Activated CD4-positive, alpha-beta T cell treated with anti-CD3 and anti-CD28 coated beads, Interleukin-2, amount 50 U/mL, for 16 hours (primary cell): ENCODE measurements at regions not wholly inside any gene's neighbourhood (a gene's known extent, or its start where the extent isn't known, plus 50 kb on each side); places are given as distances from the start of the nearest gene placed in this dataset.
A peak's percentile ranks its signal among the peaks of the same experiment; 100 is the strongest.

ENCODE experiments used
- DNase-seq: peaks from one replicate; pipeline ENCODE4 v3.0.0-alpha.2; 2020

DNA sequence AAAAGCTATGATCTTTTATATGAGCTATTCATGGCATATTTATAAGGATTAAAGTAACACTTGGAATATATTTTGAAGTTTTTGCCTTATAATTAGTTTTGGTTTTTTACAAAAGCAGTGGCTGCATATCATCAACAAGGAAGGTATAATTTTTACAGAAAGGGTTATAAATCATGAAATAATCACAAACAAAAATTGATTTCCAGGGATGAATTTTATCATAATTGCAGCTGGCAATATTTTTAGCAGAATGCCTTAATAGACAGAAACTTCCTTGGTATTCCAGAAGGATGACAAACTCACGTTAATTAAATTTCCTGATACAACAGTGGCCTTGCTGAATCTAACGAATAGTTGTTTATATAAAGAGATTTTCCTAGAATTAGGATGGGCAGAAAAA lies 260.5 kb upstream of the SLC39A10 start:
- DNase-seq: no peak

DNA sequence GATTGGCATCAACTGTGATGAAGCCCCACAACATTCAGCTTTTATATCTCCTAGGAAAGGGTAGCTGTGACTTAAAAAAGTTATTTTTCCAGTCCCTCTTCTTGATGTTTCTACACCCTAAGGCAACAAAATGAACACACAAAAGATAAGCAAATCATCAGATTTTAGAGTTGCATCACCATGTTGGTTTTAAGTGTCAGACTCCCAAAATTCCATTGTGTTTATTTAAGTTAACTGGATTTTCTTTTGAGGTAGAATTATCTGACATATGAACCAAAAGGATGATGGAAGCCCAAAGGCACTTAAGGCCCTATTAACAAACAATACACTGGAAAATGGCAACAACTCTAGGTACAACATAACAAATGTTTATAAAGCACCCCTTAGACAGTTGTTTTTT lies 261.7 kb upstream of the SLC39A10 start:
- DNase-seq: no peak

DNA sequence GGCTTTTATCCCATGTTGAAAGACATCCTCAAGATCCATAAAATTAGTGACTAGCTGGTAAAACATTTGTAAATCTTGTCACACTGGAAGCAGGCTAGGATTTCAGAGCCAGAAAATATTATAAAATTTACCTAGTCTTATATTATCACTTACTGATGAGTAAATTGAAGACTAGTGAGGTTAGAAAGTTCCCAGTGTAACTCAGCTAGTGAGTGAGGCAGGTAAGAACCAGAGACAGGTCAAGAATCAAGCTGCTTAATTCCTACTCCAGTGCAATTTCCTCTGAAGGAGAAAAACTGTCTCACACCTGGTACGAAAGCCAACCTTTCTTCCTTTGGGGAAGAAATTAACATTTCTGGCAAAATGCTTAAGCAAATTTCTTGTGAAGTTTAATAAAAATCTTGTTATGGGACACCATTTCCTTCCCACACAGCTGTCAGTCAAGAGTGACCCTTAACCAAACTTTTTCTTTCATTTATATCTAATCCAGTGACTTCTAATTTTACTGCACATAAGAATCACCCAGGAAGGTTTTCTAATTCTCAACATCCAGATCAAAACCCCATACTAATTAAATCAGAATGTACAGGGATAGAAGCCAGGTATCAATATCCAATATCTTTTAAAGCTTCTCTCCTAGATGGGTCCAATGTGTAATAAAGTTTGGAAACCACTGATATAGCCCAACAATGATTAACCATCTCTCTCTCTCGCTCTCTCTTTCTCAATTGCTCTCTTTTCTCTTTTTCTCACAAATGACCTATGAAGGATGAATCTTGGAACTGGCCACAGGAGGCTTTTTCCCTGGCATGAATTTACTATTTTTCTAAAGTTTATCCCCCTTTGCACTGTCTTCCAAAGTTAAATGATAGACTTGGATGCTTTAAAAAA lies 264.3 kb upstream of the SLC39A10 start:
- no peak for DNase-seq

DNA sequence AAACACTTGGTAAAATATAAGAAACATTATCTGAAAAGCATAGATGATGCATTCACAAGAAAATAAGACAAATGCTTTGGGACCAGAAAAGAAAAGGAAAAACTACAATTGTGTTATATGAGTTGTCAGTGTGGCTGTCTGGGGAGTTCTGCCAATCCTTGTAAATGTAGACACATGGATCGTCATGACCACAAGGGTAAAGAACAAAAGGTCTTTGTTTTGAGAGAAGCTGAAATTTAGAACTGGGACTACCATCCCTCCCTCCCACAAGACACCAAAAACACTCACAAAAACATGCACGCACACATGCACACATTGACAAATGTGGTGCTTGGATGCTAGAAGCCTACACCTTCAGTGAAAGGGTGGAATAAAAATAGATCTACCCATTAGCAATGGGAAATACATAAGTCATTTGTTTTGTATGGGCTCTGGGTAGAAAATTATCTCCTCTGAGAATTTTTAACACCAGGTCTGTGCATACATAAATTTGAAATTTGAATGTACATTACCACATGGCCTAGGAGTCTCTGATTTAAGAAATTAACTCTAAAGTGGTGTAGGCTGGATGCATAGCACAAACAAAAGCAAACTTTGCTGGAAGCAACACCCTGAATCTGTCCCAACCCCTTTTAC lies 266.2 kb upstream of the SLC39A10 start:
- DNase-seq: no peak

DNA sequence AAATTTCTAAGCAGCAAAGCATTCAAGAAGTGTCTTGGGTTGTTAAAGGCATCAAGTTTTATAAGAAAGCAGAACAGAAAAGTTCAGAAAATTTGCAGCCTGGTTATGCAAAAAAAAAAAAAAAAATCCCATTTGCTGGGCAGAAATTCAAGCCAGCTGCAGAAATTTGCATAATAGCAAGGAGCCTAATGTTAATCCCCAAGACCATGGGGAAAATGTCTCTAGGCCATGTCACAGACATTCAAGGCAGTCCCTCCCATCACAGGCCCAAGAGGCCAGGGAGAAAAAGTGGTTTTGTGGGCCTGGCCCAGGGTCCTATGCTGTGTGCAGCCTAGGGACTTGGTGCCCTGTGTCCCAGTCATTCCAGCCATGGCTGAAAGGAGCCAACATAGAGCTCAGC lies 269.0 kb upstream of the SLC39A10 start:
- DNase-seq: no peak

DNA sequence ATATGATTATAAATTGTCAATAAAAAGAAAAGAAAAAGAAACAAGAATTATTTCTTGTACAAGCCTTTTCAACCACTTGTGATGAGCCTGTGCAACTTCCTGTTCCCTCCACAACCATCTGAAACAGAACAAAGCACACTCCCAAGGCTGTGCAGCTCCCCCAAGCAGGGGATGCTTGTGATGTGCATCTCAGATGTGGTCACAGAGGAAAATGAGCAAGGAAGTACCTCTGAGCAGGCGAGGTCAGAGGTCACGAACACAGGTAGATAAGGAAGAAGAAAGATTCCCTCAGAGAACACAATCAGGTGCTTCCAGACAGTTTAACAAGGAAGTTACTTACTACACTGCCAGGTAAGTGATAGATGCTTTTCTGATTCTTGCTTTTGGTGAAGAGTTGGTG lies 274.8 kb upstream of the SLC39A10 start:
- DNase-seq: no peak

DNA sequence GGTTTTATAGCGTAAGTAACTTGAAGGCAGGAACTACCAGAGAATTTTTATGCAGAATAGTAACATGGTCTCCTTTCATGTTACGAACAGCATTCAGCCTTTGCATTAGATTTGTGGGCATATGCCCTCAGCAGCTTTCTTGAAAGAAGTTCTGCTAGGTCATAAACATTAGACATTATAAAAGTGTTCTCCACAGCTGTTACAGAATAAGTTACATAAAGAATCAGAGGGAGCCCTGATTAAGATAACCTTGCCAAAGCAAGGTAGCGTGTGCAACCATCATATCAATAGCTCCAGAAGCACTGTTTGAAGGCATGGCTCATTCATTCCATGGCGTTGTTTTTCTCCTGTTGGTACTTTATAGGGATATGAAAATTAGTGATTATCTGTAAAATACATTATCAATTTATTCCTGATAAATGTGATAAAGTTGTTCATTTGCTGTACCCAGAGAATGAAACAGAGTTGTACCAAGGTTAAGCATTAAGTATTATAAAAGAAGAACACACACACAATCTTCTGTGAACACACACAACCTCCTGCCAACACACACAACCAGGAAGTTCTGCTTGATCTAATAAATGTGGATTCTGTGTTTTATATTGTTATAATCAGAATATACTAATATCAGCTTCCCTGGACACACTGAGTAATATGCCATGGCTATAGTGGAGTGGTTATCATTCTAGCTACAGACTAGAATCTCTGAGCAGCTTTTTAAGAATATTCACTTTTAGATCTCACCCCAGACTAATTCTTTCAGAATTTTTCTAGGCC lies 286.7 kb upstream of the SLC39A10 start:
- no peak for DNase-seq

DNA sequence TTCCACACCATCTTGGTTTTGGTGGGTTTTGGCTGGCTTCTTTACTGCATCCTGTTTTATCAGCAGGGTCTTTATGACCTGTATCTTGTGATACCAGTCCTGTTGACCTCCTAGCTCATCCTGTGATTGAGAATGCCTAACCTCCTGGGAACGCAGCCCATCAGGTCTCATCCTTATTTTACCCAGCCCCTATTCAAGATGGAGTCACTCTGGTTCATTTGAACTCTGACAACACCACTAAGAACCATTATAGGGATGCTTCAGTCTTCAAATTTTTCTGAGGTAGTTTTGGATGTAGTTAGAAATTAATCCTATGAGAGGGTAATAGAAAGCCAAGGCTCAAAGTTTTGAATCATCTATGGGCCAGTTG lies 287.8 kb upstream of the SLC39A10 start:
- DNase-seq: no peak

DNA sequence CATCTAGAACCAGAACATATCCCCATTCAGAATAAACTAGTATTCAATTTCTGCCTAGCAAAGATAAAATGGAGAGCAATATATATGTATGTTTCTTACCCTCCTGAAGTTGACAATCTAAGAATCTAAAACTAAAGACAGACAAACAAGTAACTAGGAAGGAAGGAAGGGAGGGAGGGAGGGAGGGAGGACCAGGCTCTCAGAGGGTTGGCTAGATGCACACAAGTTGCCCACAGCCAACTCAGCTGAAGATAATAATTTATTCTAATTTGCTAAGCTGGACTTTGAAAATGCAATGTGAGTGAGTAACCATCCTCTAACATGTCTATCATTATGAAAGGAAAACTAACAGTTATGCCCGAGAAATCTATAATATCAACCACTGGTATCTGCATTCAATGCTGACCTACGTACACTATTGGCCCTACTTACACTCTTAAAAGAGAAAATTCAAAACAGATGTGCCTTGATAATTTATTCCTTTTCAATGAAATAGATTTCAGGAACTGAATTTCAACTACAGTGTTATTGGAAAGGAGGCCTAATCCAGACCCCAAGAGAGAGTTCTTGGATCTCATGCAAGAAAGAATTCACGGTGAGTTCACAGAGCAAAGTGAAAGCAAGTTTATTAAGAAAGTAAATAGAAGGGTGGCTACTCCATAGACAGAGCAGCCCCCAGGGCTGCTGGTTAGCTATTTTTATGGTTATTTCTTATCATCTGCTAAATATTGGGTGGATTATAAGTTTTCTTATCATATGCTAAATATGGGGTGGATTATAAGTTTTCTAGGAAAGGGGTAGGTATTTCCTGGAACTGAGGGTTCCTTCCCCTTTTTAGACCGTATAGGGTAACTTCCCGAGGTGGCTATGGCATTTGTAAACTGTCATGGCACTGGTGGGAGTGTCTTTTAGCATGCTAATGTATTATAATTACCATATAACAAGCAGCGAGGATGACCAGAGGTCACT lies 288.5 kb upstream of the SLC39A10 start:
- DNase-seq: no peak

DNA sequence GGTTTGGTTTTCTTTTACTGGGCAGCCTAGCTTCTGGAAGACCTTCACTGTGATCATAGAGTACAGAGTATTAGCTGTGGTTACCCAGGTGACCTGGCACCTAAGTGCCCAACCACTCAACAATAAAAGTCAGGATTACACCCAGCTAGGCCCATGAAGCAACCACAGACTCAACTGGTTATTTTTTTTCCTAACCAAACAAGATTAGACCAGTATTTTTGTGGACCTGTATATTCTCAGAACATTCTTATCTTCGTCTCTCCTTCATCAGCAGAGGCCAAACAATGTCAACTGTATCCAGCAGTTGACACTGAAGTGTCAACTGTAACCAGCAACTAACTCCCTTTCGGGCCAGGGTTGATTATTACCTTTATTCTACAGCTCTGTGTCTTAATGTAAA lies 289.2 kb upstream of the SLC39A10 start:
- no peak for DNase-seq

DNA sequence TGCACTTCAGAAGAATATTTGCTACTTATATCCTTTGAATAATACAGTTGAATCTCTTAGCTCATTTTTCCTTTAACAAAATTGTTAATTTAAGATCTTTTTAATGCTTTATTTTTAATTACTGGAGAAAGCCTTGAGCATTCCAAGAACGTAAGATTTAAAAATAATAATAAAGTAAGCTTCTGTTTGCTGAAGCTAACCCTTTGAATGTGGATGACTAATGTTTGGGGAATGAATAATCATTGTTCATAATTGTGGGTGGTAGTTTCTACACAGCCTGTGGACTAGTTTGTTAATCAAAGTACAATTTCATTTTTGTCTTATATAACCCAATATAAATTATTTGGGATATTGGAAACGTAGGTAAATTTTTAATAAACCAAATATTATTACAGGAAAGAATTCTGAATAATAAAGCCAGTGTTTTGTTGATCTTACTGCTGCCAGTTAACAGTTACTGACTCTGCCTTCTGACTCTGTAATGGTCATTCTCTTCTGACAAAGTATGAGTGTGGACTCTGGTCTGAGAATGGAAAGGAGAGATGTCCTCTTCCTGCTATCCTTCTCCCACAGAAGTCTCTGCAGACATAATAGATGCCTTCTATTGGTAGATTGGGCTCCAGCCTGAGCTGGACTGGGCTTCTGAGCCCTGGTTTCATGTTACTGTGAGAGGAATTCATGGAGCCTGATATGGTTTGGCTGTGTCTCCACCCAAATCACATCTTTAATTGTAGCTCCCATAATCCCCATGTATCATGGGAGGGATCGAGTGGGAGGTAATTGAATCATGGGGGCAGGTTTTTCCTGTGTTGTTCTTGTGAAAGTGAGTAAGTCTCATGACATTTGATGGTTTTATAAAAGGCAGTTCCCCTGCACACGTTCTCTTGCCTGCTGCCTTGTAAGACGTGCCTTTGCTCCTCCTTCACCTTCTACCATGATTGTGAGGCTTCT lies 292.7 kb upstream of the SLC39A10 start:
- no peak for DNase-seq

DNA sequence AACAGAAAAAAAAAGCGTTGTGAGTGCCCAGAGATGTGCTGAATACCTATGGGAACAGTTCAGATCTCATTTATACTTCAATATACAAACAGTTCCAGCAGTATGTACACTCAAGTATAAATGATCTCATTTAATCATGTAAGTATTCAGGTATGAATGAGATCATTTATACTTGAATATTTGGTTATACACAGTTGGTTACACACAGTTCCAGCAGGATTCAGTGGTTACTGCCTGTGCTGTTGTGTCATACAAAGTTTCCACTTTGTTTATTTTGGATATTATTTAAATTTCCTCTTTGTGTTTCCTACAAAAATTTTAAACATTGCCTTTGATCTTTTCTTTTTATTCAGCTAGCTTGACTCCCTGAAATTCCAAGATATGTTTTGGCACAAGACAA lies 293.5 kb upstream of the SLC39A10 start:
- no peak for DNase-seq

DNA sequence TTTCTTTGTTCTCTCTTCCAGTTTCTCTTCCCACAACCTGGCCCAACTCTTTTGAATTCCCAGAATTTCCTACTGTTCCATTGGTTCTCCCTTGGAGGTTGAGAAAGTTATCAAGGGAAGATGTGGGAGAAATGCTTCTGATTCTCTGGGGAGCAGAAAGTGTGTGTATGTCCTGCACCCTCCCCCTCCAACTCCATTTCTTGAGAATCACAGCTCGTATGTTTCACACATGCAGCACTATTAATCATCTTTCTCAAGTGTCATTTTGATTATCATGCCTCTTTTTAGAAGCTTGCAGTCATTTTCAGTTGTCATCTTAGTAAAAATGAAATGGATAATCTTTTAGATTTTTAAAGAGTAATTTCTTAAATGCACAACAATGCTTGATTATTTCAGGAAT lies 296.8 kb upstream of the SLC39A10 start:
- DNase-seq: peak; percentile 28

DNA sequence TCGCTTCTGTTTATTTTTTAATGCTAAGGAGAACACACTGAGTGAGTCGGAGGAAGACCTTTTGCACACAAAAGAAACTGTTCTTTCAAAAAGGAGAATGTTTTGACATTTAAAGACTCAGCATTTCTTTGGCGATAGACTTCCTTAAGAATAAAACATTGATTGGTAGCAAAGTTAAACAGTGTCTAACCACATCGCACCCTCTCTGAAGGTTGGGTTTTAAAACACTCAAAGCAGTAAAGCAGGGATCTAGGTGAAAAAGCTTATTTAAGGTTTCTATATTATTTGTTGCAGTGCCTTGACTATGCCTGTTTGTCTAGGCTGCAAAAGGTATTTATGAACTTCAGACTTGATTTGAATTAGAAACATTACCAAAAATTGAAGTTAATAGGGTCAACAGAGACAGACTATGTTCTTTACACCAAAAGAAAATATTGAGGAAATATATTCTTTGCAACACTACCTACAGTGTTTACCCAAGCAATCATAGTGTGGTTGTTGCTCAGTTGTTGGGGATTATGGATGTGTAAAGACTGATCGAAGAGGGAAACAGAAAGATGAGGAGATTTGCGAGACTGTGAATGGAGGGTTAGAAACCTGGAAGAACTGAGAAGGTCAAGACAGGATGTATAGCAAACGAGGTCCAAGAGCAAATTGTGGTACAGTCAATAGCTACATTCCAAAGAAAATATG lies 297.8 kb upstream of the SLC39A10 start:
- no peak for DNase-seq

DNA sequence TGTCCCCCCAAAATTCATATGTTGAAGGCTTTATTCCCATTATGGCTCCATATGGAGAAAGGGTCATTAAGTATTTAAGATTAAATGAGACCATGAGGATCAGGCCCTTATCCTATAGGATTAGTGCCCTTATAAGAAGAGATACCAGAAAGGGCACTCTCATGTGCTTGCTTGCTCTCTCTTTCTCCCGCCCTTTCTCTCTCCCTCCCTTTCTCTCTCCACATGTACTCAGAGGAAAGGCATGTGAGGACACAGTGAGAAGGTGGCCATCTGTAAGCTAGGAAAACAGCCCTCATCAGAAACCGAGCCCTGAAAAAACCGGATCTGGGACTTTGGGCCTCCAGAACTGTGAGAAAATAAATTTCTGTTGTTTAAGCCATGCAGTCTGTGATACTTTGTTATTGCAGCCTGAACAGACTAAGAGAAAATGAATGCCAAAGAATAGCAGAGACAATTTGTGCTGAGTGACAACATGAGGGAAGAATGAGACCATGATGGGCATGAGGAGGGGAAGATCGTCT lies 300.0 kb upstream of the SLC39A10 start:
- DNase-seq: no peak

DNA sequence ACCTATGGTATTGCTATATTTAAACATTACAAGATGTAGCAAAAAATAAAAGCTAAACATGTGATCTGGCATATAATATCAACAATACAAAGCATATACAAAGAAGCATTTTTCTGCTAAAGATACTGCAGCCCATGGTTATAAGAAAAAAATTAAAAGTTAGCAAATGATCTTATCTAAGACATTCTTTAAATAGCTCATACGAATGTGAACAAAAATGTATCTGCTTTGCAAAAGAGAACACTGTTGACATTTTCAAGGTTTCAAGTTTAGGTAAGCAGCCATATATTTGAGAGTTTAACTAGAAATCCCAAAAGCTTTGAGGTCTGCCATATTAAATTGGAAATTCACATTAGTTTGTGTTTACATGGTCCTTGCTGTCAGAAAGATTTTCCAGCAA lies 301.0 kb upstream of the SLC39A10 start:
- DNase-seq: no peak

DNA sequence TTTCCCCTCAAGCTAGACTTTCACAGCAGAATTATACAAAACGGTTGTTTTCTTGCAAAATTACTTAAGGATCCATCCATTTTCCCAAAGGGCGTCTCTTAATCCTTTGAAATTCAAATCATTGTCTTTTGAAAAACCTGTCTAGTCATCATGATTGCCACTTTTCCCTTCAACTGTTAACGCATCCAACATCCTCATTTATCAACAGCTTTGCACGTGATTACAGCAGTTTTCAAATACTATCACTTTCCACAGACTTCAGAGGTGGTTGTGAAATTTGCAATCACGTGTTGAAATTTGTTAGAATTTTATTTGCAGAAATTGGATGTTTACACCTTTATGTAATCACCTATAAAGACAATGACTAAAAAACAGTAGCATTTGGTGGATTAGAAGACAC lies 304.4 kb upstream of the SLC39A10 start:
- DNase-seq: no peak

DNA sequence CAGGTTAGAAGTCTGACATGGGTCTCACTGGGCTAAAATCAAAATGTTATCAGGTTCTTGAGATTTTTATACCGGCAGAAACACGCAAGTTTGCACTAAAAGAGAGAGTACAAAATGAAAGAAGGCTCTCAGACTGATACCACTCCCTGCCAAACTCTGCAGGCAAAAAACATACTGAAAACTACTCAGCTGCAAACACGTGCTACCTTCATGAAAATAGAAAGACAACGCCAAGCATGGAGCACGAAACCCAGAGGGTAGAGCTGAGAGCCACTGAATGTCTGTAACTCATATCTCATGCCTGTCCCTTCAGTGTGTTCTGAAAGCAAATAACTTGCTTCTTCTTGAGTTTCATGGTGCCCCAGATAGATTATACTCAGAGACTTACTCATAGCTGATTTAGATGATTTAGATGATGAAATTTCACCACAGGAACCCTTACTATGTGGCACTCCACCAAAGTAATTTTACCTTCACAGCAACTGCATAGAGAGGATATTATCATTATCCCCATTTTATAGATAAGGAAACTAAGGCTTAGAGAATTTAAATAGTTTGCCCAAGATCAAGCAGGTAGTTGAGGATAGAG lies 313.0 kb upstream of the SLC39A10 start:
- no peak for DNase-seq

DNA sequence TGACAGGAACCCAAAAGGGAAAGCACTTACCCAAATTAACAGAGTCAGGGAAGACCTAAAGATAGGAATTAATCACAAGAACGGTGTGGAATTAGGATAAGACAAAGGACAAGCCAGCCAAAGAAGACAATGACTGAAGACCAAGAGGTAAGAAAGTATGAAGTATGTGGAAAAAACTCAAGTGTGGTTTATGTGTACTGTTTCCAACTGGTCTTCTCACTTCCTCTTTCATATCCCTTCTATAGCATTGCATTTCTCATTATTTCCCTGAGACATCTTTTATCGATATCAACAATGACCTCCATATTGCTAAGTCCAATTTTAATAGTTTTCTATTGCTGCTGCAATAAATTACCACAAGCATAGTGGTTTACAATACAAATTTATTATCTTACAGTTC lies 313.5 kb upstream of the SLC39A10 start:
- DNase-seq: no peak

DNA sequence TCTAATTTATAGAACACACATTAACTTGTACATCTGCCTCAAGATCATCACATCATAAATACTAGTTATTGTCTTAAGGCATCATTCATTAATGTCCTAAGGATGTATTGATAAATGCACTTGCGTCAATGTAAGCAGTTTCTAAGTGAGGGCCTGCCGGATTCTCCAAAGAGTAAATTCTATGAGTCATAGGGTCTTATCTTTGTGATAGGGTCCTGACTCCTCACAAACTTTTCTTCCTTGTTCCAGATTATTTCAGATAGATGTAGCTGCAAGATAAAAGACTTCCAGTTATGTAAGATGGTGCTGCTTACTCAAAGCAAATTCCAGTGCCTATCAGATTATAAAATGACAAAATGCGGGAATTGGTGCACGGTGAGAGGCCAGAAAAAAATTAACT lies 315.0 kb upstream of the SLC39A10 start:
- no peak for DNase-seq
